ENCODE measurements at regions not wholly inside any gene's neighbourhood (a gene's known extent, or its start where the extent isn't known, plus 50 kb on each side); places are given as distances from the start of the nearest gene placed in this dataset.

DNA sequence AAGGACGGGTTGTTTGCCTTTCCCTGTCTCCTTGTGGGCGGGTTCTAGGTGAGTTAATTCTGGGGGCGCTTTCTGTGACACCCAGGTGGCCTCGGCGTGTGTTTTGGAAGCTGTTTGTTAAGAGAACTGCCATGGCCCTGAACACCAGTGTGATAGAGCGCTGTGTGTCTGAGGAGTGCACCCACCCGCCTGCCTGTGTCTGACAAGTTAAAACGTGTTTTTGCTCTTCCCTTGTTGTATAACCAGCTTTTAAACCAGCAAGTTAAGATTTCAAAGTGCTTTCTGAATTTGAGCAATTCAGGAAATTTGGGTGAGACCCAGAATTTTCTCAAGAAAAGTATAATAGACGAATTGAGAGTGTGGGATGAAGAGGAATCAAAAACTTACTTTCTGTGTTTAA is 55.2 kb upstream of the HGFAC start:
- no peak for TF ChIP-seq TEAD4 (IDR thresholded peaks at IDR 0.05)
- TF ChIP-seq, protein P1, sequence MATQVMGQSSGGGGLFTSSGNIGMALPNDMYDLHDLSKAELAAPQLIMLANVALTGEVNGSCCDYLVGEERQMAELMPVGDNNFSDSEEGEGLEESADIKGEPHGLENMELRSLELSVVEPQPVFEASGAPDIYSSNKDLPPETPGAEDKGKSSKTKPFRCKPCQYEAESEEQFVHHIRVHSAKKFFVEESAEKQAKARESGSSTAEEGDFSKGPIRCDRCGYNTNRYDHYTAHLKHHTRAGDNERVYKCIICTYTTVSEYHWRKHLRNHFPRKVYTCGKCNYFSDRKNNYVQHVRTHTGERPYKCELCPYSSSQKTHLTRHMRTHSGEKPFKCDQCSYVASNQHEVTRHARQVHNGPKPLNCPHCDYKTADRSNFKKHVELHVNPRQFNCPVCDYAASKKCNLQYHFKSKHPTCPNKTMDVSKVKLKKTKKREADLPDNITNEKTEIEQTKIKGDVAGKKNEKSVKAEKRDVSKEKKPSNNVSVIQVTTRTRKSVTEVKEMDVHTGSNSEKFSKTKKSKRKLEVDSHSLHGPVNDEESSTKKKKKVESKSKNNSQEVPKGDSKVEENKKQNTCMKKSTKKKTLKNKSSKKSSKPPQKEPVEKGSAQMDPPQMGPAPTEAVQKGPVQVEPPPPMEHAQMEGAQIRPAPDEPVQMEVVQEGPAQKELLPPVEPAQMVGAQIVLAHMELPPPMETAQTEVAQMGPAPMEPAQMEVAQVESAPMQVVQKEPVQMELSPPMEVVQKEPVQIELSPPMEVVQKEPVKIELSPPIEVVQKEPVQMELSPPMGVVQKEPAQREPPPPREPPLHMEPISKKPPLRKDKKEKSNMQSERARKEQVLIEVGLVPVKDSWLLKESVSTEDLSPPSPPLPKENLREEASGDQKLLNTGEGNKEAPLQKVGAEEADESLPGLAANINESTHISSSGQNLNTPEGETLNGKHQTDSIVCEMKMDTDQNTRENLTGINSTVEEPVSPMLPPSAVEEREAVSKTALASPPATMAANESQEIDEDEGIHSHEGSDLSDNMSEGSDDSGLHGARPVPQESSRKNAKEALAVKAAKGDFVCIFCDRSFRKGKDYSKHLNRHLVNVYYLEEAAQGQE (IDR thresholded peaks at IDR 0.05; ENCODE audit: low read depth): no peak
- no peak for TF ChIP-seq ZBTB7A (IDR thresholded peaks at IDR 0.05; ENCODE audit: low read depth)
- TF ChIP-seq TAF1 (IDR thresholded peaks at IDR 0.05; ENCODE audit: low read depth): no peak
- TF ChIP-seq CREB1 (IDR thresholded peaks at IDR 0.05; ENCODE audit: low read depth): no peak
- TF ChIP-seq TCF12 (IDR thresholded peaks at IDR 0.05; ENCODE audit: low read depth): no peak
- no peak for TF ChIP-seq EP300 (IDR thresholded peaks at IDR 0.05; ENCODE audit: borderline replicate concordance)
- TF ChIP-seq, protein P2, sequence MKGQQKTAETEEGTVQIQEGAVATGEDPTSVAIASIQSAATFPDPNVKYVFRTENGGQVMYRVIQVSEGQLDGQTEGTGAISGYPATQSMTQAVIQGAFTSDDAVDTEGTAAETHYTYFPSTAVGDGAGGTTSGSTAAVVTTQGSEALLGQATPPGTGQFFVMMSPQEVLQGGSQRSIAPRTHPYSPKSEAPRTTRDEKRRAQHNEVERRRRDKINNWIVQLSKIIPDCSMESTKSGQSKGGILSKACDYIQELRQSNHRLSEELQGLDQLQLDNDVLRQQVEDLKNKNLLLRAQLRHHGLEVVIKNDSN (IDR thresholded peaks at IDR 0.05): no peak
- TF ChIP-seq, protein P3, sequence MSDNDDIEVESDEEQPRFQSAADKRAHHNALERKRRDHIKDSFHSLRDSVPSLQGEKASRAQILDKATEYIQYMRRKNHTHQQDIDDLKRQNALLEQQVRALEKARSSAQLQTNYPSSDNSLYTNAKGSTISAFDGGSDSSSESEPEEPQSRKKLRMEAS (IDR thresholded peaks at IDR 0.05): no peak
- TF ChIP-seq RAD21 (IDR thresholded peaks at IDR 0.05; ENCODE audit: low read depth): no peak
- no peak for TF ChIP-seq EGR1 (IDR thresholded peaks at IDR 0.05)
- no peak for TF ChIP-seq YY1 (IDR thresholded peaks at IDR 0.05; ENCODE audit: low read depth)
- no peak for TF ChIP-seq FOXM1 (IDR thresholded peaks at IDR 0.05; ENCODE audit: borderline replicate concordance, low read depth)
- TF ChIP-seq NFIC (IDR thresholded peaks at IDR 0.05): no peak
- TF ChIP-seq CEBPB (IDR thresholded peaks at IDR 0.05): no peak

DNA sequence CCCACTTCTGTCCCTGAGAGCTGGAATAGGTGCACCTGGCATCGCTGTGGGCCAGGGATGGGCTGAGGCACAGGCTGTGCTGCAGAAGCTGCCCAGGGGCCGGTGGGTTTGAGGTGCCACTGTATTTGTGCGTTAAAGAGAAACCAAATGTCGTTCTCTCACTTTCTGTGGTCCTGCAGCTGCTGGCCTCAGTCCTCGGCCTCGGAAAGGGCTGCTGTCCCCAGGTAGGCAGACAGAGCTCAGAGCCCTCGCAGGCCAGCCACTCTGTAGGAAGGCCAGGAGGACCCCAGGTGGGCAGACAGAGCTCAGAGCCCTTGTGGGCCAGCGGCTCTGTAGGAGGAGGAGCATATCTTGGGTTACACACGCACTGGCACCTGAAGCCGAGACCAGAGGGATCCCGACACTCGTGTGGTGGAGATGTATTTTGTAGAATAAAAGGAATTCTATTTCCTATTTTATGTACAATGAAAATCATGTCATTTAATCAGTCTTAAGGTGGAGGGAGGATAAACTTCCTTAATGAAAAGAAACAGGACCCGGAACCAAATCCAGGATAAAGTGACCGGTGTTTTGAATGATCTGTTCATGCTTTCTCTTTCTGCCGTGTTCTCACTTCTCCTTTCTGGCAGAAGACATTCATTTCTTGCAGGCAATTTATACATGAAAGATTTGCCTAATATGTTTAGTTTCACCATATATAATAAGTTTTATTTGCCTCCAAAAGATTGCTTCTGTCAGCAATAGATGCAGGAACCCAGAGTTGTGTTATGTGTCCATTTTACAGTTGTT is 54.4 kb upstream of the HGFAC start:
- TF ChIP-seq NFIC (IDR thresholded peaks at IDR 0.05): no peak
- TF ChIP-seq FOXM1 (IDR thresholded peaks at IDR 0.05; ENCODE audit: borderline replicate concordance, low read depth): no peak
- no peak for TF ChIP-seq EGR1 (IDR thresholded peaks at IDR 0.05)

DNA sequence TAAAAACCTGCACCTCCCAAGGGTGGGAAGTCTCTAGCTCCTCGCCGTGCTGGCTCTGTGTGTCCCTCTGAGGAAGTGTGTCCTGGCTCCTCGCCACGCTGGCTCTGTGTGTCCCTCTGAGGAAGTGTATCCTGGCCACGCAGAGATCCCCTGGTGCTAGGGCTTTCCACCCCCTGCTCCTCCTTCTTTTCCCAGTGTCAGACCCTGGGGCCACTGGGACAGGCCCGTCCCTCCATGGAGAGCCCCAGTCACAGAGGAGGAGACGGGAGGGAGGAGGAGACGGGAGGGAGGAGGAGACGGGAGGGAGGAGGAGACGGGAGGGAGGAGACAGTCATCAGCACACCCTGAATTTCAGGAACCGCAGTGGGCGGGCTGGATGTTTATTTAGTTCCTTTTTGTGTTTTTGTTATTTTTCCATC is 53.8 kb upstream of the HGFAC start:
- TF ChIP-seq NFIC (IDR thresholded peaks at IDR 0.05) (no peak), TCF12 (IDR thresholded peaks at IDR 0.05; ENCODE audit: low read depth) (no peak), TEAD4 (IDR thresholded peaks at IDR 0.05) (no peak), EP300 (IDR thresholded peaks at IDR 0.05; ENCODE audit: borderline replicate concordance) (no peak), RAD21 (IDR thresholded peaks at IDR 0.05; ENCODE audit: low read depth) (no peak)
- TF ChIP-seq, protein P3 (IDR thresholded peaks at IDR 0.05): no peak

DNA sequence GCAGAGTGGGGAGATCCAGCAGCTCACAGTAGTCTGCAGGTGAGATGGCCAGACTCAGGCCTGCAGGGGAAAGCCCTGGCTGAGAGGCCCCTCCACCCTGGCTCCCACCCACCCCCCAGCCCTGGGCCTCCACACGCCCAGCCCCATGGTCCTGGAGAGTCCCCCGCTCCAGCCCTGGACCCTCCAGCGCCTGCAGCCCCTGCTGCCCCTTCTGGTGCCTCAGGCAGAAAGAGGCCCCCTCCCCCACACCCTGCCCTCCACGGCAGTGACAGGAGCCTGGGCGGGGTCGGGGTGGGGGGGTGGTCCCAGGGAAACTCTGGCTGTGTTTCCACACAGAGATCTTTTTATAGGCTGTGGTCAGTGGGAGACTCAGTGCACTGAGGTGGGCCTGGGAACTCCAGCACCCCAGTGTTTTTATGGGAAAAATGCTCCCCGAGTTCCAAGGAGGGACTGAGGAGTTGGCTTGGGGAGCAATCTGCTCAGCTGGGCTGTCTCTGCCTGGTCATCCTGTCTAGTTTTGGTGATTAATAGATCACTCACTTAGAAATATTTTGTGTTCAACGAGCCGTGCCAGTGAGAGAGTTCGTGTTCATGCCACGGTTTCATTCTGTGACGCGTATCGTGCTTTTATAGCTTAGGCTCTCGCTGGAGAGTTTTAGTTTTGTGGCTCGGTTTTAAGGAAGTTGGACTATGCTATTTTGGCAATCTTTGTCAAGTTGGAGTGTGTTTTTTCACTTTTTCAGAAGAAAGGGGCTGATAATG is 53.1 kb upstream of the HGFAC start:
- TF ChIP-seq TEAD4 (IDR thresholded peaks at IDR 0.05): peak; percentile 58
- no peak for TF ChIP-seq NFIC (IDR thresholded peaks at IDR 0.05)
- TF ChIP-seq ZBTB7A (IDR thresholded peaks at IDR 0.05; ENCODE audit: low read depth): no peak
- 0 out of 2 replicates have a peak, but pooled peaks have one; percentile 39 for TF ChIP-seq TCF12 (IDR thresholded peaks at IDR 0.05; ENCODE audit: low read depth)
- TF ChIP-seq, protein P2 (IDR thresholded peaks at IDR 0.05): no peak
- TF ChIP-seq EP300 (IDR thresholded peaks at IDR 0.05; ENCODE audit: borderline replicate concordance): peak; percentile 12; the same call in 1 of the 2 replicates

DNA sequence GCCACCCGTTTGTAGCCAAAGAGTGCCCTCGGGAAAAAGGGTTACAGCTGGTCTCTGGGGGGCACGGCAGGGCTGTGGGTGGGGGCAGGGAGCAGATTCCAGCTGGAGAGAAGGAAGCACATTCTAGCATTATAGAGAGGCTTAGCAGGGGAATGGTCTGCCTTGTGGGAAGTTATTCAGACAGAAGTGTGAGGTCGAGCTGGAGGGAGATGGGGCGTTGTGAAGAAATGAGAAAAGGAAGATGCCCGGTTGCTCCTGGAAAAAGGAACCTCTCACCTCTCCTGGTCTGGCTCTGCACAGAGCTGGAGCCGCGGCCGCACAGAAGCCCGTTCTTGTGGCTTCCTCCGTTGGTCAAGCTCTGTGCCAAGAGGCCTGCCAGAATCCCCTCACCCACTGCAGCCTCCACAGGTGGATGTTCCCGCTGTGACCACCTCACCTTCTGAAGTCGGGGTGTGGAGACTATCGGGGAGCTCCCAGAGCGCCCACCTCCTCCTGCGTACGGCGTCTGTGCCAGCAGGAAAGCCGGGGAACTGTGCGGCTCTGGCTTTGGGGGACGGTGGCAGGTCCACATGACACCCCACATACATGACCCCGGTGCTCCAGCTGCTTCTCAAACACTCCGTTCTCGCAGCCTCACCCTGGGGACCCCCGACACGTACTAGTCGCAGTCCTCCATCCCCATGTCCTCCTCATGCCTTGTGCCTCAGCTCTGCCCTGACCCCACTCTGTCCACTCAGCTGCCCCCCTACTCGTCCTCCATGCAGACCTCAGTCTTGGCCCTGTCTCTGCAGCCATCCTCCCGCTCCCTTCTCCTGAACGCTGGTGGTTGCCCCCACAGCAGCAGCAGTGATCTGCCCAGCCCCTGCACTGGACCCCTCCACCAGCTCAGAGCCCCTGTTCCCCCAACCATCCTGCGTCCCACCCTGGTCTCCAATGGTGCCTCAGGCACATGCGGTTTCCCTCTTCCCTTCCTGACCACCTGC is 52.2 kb upstream of the HGFAC start:
- TF ChIP-seq, protein P3 (IDR thresholded peaks at IDR 0.05): no peak
- TF ChIP-seq, protein P1 (IDR thresholded peaks at IDR 0.05; ENCODE audit: low read depth): no peak
- TF ChIP-seq TCF12 (IDR thresholded peaks at IDR 0.05; ENCODE audit: low read depth) (0 out of 2 replicates have a peak, but pooled peaks have one; percentile 10), CEBPB (IDR thresholded peaks at IDR 0.05) (no peak)

All from Ishikawa (cell line).